ENCODE measurements at regions not wholly inside any gene's neighbourhood (a gene's known extent, or its start where the extent isn't known, plus 50 kb on each side); places are given as distances from the start of the nearest gene placed in this dataset.

GRCh38 chr4:137376312-137376711 is 156.0 kb downstream of the PCDH18 start:
- H2AFZ ChIP-seq (ENCODE audit: insufficient read depth, low read depth, low read length, poor library complexity, severe bottlenecking) = no peak overlapping the region
- Mint-ChIP-seq H3K4me1 (no peaks in the 10 kb centered on the region), H3K27me3 (ENCODE audit: low read depth in 3 of 3) (no peaks in the 10 kb centered on the region), H3K9me3 (peaks cover 0 to 4% (median 0%) of the 10 kb centered on the region in 7 donors), H3K36me3 (no peaks in the 10 kb centered on the region), H3K4me3 (no peak overlapping the region), H3K27ac (no peak overlapping the region)
- TF ChIP-seq, protein P1, sequence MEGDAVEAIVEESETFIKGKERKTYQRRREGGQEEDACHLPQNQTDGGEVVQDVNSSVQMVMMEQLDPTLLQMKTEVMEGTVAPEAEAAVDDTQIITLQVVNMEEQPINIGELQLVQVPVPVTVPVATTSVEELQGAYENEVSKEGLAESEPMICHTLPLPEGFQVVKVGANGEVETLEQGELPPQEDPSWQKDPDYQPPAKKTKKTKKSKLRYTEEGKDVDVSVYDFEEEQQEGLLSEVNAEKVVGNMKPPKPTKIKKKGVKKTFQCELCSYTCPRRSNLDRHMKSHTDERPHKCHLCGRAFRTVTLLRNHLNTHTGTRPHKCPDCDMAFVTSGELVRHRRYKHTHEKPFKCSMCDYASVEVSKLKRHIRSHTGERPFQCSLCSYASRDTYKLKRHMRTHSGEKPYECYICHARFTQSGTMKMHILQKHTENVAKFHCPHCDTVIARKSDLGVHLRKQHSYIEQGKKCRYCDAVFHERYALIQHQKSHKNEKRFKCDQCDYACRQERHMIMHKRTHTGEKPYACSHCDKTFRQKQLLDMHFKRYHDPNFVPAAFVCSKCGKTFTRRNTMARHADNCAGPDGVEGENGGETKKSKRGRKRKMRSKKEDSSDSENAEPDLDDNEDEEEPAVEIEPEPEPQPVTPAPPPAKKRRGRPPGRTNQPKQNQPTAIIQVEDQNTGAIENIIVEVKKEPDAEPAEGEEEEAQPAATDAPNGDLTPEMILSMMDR (IDR thresholded peaks at IDR 0.05) = no peak
- H3K9ac ChIP-seq (ENCODE audit: insufficient read depth, low read length, poor library complexity, severe bottlenecking) = no peak overlapping the region
- DNase-seq = no peak
- no peaks in the 10 kb centered on the region for H3K36me3 ChIP-seq (replicated peaks in 1 of 2; ENCODE audit: control insufficient read depth in 1 of 2, insufficient read depth in 2 of 2, low read length in 2 of 2)
- no peak overlapping the region for H3K27ac ChIP-seq (ENCODE audit: low read depth in 1 of 2, low read length in 2 of 2)
- H3K4me3 ChIP-seq (replicated peaks in 1 of 3; ENCODE audit: low read depth in 2 of 3, low read length in 3 of 3) = no peak overlapping the region
- intact Hi-C loops (cut with micrococcal nuclease) = no loop called here
- no peaks in the 10 kb centered on the region for H3K9me3 ChIP-seq (replicated peaks in 1 of 2; ENCODE audit: control insufficient read depth in 1 of 2, insufficient read depth in 1 of 2, low read length in 2 of 2)
- H3K79me2 ChIP-seq (ENCODE audit: insufficient read depth, low read length) = no peaks in the 10 kb centered on the region
- no CpG with 5 or more reads among the region's 2 CpGs for WGBS (ENCODE audit: insufficient coverage)
- H4K20me1 ChIP-seq (ENCODE audit: insufficient read depth, low read length) = no peaks in the 10 kb centered on the region
- H3K4me1 ChIP-seq (ENCODE audit: control insufficient read depth in 1 of 2, insufficient read depth in 2 of 2, low read length in 2 of 2) = no peaks in the 10 kb centered on the region
- H3K27me3 ChIP-seq (ENCODE audit: control insufficient read depth in 2 of 2, insufficient read depth in 2 of 2, low read length in 2 of 2) = no peaks in the 10 kb centered on the region
- H3K4me2 ChIP-seq (replicated peaks; ENCODE audit: extremely low read depth, low read length, poor library complexity, severe bottlenecking) = no peak overlapping the region

DNA sequence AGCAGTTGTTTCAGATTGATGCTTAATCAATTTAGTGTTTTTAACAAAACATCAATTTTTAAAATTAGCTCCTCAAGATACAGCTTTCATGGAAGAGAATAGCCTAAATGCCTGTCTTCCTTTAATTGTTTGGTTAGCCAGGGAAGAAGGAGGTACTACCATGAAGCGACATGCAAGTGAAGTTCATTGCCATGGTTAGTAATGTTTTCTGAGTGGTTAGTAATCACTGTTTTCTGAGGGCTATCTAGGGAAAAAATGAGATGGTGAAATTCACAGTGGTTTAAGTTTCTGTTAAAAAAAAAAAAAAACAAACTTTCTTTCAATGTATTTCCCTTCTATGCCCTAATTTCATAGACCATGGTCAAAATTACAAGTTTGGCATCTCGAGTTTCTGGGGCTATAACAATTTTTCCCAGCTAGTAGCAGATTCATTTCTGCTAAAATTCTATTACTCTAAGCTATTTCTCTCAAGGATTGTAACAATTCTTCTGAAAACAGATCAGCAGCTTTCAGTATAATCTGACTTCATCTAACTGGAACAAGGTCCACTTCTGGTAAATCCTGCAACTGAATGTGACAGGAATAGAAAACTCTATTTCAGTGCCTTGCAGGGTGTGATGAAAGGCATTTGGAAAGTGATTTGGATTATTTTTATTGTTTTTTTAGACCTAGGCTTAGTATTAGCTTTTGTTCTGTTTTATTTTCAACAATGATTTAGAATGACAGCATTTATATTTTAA is 157.0 kb downstream of the PCDH18 start:
- TF ChIP-seq, protein P1 (IDR thresholded peaks at IDR 0.05) = no peak
- no peaks in the 10 kb centered on the region for H3K9me3 ChIP-seq (replicated peaks in 1 of 2; ENCODE audit: control insufficient read depth in 1 of 2, insufficient read depth in 1 of 2, low read length in 2 of 2)
- Mint-ChIP-seq H3K4me1 (no peaks in the 10 kb centered on the region), H3K9me3 (peaks cover 0 to 4% (median 0%) of the 10 kb centered on the region in 7 donors), H3K36me3 (no peaks in the 10 kb centered on the region), H3K27me3 (ENCODE audit: low read depth in 3 of 3) (no peaks in the 10 kb centered on the region), H3K4me3 (no peak overlapping the region), H3K27ac (no peak overlapping the region)
- WGBS (ENCODE audit: insufficient coverage) = 69% methylated on average over 2 of the region's 2 CpGs
- H3K4me3 ChIP-seq (replicated peaks in 1 of 3; ENCODE audit: low read depth in 2 of 3, low read length in 3 of 3) = no peak overlapping the region
- no peaks in the 10 kb centered on the region for H3K36me3 ChIP-seq (replicated peaks in 1 of 2; ENCODE audit: control insufficient read depth in 1 of 2, insufficient read depth in 2 of 2, low read length in 2 of 2)
- H3K4me2 ChIP-seq (replicated peaks; ENCODE audit: extremely low read depth, low read length, poor library complexity, severe bottlenecking) = no peak overlapping the region
- intact Hi-C loops (cut with micrococcal nuclease) = no loop called here
- no peak for DNase-seq
- no peak overlapping the region for H3K9ac ChIP-seq (ENCODE audit: insufficient read depth, low read length, poor library complexity, severe bottlenecking)
- no peaks in the 10 kb centered on the region for H4K20me1 ChIP-seq (ENCODE audit: insufficient read depth, low read length)
- H3K27ac ChIP-seq (ENCODE audit: low read depth in 1 of 2, low read length in 2 of 2) = no peak overlapping the region
- no peaks in the 10 kb centered on the region for H3K79me2 ChIP-seq (ENCODE audit: insufficient read depth, low read length)
- H3K27me3 ChIP-seq (ENCODE audit: control insufficient read depth in 2 of 2, insufficient read depth in 2 of 2, low read length in 2 of 2) = no peaks in the 10 kb centered on the region
- H3K4me1 ChIP-seq (ENCODE audit: control insufficient read depth in 1 of 2, insufficient read depth in 2 of 2, low read length in 2 of 2) = no peaks in the 10 kb centered on the region
- no peak overlapping the region for H2AFZ ChIP-seq (ENCODE audit: insufficient read depth, low read depth, low read length, poor library complexity, severe bottlenecking)
